NCI-H2196 treated with DMSO at 0.1 percent for 48 hours (cell line): ENCODE measurements at regions not wholly inside any gene's neighbourhood (a gene's known extent, or its start where the extent isn't known, plus 50 kb on each side); places are given as distances from the start of the nearest gene placed in this dataset.

Experiments
- DNase-seq: peaks from one replicate; lab custom pipeline; 2025; ENCODE audit not compliant: unreplicated experiment; lab: John Stamatoyannopoulos, UW

DNA sequence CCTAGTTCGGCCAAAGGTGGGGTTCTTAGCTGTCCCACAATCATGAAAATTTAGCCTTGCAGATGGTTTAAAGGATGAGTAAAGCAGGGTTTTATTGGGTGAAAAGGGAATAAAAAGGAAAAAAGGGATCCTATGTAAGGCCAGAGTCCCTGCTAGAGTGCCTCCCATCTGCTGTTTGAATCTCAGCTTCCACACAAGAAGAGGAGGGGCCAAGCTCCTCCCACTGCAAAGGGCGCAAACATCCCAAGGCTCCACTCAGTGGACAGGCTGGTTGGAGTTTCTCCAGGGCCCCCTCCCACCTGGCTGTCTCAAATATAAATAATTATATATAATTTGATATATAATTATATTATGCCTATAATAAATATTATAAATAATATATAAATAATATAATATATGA is 1272.1 kb upstream of the PCDH20 start:
- DNase-seq = no peak

DNA sequence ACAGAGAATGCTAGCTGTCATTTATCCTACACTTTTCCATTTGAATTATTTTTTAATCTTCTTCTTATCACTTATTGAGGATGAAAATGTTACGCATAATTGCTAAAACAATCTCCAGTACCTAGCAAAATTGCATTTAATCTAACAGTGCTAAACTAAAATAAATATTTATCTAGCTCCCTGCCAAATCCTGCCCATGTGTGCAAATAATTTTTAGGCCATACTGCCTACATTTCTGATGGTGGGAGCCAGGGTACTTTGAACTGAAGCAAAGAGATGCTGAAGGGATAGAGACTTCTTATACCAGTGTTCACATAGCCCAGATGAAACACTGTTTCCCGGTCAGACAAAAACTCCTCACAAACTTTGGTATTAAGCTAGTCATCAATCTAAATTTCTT is 1268.7 kb upstream of the PCDH20 start:
- no peak for DNase-seq

DNA sequence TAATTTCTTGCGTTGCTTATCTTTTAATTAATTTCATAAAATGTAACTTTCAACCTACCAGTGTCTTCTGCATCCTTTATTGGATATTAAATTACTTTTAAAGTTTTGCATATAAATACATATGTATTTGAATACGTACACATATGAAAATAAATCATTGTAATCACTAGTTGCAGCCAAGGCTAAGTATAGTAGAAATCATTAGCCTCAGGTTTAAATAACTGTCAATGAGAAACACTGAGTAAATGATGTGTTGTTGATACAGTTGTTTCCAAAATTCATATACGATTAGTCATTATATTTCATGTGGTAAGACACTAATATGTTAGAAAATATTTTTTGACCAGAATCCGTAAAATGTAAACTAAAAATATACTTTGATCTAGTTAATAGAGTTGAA is 1267.1 kb upstream of the PCDH20 start:
- DNase-seq = no peak

DNA sequence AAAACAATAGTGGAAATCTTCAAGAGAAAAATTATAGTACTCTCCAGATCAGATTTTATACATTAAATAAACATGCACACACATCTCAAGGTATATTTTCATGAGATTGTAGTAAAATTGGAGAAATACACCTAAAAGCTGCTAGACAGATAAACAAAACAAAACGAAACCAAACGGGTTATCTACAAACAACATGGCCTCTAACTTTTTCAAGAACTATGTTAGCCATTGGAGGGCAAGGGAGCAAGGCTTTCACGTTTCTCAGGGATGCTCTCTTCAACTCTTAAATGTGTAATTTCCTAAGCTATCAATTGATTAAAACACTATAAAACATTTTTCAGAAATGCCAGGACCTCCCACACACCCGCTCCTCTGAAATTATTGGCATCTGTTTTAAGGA is 1262.4 kb upstream of the PCDH20 start:
- DNase-seq = no peak

DNA sequence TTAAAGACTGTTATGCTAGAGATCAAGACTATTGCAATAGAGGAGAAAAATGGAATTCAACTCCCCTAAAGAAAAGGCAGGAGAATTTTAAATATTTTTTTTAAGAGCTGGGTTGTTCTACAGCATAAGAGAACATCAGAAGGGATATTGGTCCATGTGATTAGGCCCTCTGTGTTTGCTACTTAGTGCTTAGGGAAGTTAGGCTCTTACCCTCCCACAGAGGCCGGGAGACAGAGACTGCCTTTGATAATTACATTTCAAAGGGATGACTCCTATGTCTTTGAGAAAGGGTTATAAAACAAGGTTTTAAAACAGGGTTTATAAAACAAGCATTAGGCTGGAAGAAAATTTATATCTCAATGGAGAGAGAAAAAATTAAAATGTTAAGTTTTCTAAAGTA is 1248.1 kb upstream of the PCDH20 start:
- DNase-seq = no peak

DNA sequence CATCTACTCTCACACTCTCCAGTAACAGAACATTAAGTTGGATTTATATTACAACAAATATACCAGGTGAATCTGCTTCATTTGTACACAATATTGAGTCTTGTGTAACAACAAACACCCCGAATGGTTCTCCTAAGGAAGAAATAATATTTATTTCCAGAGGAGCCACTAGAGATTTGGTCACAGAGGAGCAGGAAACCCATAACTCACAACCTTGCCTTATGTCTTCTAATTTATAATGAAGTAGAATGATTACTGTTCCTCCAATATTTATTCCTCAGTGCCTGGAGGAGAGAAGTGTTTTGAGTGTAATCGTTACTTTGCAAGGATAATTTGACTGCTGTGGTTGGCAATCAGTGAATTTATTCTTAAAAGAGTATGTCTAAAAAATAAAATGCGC is 1243.7 kb upstream of the PCDH20 start:
- DNase-seq = no peak

DNA sequence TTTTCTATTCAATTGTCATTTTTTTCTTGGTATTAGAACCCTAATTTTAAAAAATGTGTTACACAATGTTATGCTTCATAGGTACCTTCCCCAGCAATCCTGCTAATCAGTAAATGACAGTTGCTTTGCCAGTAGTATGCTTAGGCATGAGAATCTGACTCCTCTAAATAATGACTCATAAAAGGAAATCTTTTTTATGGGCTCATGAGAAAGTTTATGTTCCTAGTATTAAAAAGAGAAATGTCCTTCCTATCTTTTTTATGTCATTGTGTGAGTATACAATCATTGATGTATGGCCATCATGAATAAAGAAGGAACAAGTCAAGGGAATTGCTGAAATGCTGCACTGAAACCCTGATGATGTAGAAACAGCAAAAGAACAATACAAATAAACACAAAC is 1237.7 kb upstream of the PCDH20 start:
- no peak for DNase-seq

DNA sequence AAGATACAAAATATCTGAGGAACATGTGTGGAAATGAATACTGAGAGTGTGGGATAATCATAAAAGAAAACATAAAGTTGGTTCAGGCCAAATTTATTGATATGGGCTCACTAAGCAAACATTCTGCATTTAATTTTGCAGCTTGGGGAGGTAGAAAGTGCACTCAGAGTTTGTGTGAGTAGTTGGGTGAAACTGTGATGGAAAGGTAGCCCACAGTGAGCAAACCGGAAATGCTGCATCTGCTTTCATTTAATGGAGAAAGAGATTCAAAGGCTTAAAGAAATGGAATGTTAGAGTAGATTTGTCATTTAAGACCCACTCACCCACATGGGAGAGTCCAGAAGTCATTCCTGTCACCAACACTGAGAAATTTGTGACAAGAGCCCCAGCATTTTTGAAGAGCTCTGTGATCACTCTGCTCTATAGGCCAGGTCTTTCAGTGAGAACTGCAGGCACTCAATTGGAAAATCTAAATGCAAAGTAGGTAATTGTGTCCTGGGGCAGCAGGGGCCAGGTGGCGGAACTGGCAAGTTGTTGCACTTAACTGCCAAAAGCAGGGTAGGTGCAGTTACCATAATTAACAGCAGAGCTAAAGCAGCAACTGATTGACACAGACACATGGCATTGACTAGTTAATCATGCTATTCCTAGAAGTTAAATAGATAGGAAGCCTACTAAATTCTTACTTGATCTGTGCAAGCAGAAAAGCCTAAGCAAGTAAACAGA is 1228.3 kb upstream of the PCDH20 start:
- no peak for DNase-seq

DNA sequence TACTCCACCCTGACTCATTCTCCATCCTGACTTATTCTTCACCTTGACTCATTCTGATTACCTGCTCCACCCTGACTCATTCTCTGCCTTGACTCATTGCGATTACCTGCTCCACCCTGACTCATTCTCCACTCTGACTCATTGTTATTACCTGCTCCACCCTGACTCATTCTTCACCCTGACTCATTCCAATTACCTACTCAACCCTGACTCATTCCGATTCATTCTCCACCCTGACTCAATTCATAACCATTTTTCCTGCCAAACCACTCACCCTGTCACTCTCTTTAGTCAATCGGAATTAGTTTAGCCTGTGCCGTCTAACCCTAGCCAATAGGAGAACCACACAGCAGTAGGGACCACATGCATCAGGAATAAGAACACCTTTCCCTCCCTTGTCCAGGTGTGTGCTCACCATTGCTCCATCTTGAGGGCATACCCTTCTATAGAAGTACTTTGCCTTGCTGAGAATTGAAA is 1227.4 kb upstream of the PCDH20 start:
- DNase-seq = no peak

DNA sequence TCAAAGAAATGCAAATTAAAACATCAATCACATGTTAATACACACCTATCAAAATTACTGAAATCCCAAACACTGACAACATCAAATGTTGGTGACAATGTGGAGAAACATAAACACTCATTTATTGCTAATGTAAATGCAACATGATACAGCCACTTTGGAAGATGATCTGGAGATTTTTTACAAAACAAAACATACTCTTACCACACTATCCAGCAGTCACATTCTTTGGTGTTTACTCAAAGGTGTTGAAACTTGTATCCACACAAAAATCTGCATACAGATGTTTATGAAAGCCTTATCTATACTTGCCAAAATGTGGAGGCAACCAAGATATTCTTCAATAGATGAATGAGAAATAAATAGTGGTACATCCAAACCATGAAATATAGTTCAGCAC is 1219.5 kb upstream of the PCDH20 start:
- DNase-seq = no peak

DNA sequence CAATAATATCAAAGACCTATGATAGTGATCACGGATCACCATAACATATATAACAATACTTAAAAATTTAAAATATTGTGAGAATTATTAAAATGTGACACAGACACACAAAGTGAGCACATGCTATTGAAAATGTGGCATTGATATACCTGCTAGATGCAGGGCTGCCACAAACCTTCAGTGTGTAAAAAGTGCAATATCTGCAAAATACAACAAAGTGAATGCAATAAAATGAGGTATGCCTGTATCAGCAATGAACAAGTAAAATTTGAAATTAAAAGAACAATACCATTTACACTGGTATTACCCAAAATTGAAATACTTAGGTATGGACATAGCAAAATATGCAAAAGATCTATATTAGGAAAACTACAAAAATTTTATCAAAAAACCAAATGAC is 1217.8 kb upstream of the PCDH20 start:
- DNase-seq = no peak

DNA sequence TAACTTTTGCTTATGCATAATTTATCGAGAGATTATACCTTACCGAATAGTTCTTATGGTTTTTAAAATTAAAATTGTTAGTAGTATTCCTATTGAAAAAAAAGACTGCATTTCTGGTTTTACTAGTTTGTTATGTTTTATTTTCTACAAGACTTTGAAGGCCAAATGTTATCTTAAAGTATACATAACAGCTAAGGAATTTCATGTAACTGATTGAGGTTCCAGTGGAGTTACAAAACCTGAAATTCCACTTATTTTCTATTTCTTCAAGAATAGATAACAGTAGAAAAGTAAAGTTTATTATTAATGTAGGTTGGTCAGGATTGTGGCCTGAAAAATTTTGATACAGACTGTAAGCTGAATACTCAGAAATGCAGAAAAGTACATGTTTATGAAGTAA is 1216.0 kb upstream of the PCDH20 start:
- DNase-seq = no peak

DNA sequence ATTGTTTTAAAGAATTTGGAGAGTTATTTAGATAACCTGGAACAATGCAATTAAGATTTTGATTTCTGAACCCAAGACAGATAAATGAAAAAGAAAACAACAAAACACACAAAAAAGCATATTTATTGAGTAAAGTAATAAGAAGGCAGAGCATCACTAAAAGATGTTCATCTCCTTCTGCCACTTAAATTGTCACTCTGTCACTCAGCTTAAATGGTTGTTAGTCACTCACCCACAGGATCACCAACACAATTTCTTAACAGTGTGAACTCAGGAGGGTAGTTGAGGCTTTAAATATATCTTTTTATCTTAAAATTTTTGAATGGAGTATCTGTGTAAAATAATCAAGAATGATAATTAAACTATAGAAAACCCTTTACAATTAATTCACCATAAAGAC is 1215.5 kb upstream of the PCDH20 start:
- no peak for DNase-seq

DNA sequence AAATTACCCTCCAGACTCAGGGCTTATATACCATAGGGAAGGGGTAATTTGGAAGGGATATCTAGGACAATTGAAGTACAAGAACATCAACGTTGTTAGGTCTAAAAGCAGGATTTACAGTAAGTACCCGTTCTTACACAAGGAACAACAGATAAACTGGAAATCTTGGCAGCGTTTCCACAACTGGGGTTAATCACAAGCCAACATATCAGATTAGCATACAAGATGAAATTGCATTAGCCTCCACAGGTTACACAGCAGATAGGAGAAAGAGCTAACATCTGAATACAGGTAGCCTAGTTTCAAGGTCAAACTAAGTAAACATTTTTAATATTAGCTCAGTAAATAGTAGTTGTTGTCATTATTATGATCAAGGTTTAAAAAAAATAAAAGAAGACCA is 1214.0 kb upstream of the PCDH20 start:
- no peak for DNase-seq

DNA sequence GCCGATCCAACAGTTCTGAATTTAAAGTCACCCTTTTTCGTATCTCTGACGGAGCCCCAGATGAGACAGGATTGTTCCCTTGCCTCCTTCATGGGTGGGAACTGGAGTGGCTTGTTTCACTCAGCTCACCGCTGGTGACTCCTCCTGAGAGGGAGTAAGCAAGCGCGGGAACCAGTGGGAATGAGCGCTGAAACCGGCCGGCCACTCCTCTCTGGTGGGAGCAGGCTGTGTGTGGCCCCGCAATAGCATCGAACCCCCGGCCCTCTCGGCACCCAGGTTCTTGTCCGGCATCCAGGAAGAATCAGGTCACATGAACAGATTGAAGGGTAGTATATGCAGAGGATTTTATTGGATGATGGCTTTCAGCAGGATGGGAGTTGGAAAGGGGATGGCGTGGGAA is 1211.6 kb upstream of the PCDH20 start:
- DNase-seq = no peak

DNA sequence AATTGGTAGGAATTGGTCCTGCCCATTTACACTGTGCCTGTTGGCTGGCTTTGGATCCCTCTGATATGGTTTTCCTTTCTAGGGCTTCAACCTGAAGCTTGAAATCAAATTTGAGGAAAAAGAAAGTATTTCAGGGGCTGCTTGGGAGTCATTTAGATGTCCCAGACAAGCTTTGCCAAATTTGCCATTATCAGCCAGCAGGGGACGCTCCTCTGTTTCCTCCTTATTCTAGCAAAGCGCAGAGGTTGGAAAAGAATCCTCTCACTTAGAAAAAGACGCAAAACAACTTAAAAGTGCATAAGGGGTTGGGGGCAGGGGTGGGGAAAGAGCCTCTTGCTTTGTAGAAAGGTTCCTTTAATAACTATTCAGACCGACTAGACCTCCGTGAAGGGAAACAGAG is 1211.1 kb upstream of the PCDH20 start:
- no peak for DNase-seq

DNA sequence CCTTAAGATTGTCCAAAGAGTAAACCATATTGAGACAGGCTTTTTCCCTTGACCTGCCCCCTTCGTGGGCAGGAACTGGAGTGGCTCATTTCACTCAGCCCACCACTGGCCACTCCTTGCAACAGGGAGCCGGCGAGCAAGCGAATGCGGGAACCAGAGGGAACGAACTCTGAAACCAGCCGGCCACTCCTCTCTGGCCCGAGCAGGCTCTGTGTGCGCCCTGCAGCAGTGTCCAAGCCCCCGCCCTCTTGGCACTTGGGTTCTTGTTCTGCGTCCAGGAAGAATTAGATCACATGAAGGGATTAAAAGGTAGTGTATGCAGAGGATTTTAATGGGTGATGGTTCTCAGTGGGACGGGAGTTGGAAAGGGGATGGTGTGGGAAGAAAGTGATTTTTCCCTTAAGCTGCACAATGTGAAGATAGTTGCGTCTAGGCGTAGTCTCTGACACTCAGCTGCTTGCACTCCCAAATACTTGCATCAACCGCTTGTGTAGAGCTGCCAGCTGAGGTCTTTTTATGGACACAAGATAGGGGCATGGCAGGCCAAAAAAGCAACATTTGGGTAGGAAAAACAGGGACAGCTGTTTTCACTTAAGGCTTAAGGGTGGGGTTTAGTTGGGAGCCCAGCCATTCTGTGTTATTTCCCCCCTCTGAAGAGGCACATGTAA is 1209.7 kb upstream of the PCDH20 start:
- DNase-seq = no peak

DNA sequence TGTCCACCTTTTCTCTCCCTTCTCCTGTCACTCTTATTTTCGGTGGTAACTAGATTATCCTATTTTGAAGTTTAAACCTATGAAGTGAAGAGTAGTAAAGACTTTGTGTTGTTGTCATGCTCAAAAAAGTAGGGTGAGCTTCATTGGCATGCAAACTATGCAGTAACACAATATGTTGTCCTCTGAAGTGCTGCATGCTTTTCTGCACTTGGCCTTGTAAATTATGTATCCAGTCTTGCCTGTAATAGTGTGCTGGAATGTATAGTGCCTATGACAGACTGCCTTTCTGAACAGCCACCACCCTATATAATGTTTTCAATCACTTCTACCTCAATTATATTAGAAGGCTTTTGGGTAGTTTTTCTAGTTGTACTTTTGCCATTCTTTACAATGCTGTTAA is 1198.2 kb upstream of the PCDH20 start:
- no peak for DNase-seq

DNA sequence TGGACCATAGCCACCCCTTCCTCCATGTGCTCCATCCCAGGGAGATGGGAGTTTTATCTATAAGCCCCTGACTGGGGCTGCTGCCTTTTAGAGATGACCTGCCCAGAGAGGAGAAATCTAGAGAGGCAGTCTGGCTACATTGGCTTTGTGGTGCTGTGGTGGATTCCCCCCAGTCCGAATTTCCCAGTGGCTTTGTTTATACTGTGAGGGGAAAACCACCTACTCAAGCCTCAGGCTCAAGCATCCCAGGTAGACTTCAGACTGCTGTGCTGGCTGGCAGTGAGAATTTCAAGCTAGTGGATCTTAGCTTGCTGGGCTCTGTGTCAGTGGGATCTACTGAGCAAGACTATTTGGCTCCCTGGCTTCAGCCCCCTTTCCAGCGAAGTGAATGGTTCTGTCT is 1195.7 kb upstream of the PCDH20 start:
- DNase-seq = no peak

DNA sequence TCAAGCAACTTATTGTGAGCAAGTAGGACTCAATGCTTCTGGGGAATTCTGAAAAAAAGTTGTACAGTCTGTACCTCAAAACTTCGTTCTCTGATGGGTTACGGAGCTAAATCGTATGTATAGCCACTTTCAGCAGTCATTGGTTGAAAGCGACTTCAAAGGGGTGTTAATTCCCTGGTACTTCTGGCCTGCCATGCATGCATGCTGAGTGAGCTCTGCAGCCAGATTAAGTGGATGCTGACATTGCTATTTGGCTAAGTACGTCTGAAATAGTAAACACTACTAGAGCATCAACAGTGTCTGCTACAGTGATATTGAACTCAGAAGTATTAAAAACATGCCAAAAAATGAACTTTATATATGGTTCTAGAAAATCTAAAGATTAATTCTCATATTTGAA is 1183.1 kb upstream of the PCDH20 start:
- DNase-seq = no peak

DNA sequence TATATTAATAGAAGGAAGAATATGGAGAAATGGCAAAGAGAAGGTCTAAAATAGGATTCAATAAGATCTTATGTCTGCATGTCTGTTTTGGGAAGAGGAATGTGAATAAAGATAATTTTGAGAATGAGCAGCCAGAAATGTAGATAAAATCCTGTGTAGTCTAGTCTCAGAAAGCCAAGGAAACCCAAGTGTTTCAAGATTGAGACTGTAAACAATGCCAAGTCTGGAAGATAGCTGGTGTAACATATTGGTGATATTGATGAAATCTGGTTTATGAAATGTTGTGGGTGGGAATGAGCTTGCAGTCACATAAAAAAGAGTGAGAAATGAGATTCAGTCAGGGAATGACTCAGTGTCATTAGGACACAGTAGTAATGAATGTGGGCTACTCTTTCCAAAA is 1180.3 kb upstream of the PCDH20 start:
- no peak for DNase-seq

DNA sequence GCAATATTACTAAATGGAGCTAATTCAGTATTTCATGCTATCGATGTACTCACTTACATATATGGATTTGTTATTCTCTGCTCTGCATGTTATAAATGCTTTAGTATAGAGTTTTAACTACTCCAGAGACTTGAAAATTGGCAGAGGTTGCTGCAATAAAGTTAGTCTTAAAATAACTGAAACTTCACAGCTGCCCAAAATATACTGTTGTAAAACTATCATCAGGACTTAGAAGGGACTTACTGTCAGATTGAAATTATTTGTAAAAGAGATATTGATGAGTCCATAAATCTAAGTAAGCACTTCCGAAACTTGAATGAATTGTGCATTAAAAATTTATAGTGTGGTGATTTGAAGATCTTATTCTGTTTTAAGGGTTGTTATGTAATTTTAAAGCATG is 1178.2 kb upstream of the PCDH20 start:
- DNase-seq = no peak

DNA sequence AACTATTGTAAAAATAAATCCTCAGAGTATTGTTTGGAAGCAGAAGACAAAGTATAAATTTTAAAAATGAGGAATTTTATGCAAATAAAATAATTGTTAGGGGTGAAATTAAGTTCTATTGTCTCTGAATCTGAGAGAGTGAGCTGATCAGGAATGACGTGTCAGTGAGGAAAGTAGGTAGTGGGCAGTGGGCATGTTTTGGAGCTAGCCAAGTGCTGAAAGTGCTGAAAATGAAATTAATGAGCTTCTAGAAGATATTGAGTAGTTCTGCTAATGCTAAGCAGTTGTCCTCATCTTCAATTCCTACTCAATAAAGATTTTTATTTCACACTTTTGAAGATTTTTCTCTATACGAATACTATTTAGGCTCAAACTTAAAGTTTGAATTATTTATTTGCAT is 1167.8 kb upstream of the PCDH20 start:
- DNase-seq = no peak
